NCI-H82 (cell line): ENCODE measurements at regions not wholly inside any gene's neighbourhood (a gene's known extent, or its start where the extent isn't known, plus 50 kb on each side); places are given as distances from the start of the nearest gene placed in this dataset.

Source experiments
- DNase-seq: peaks from one replicate; lab custom pipeline; 2025; lab: John Stamatoyannopoulos, UW

GRCh38 chr6:133631421-133631820, 257.5 kb upstream of the TCF21 start:
- no peak for DNase-seq

GRCh38 chr6:133632206-133632605, 256.7 kb upstream of the TCF21 start:
- no peak for DNase-seq

GRCh38 chr6:133632906-133633305, 256.0 kb upstream of the TCF21 start:
- peak; percentile 12 for DNase-seq

- DNase-seq: no peak
Observed at GRCh38 chr6:133634474-133634873, 254.4 kb upstream of the TCF21 start.

- DNase-seq: no peak
Observed at GRCh38 chr6:133635447-133635846, 253.5 kb upstream of the TCF21 start.

GRCh38 chr6:133637436-133637835, 251.5 kb upstream of the TCF21 start:
- DNase-seq: no peak

- no peak for DNase-seq
Observed at GRCh38 chr6:133637874-133638273, 251.0 kb upstream of the TCF21 start.

- DNase-seq: no peak
Observed at GRCh38 chr6:133641104-133641503, 247.8 kb upstream of the TCF21 start.

- no peak for DNase-seq
Observed at GRCh38 chr6:133644548-133644891, 244.4 kb upstream of the TCF21 start.

GRCh38 chr6:133644892-133645619, 243.9 kb upstream of the TCF21 start:
- no peak for DNase-seq

- DNase-seq: no peak
Observed at GRCh38 chr6:133645966-133646740, 242.8 kb upstream of the TCF21 start.

- no peak for DNase-seq
Observed at GRCh38 chr6:133648581-133648980, 240.3 kb upstream of the TCF21 start.

GRCh38 chr6:133671376-133671775, 217.5 kb upstream of the TCF21 start:
- DNase-seq: peak; percentile 41

- no peak for DNase-seq
Observed at GRCh38 chr6:133673056-133673455, 215.9 kb upstream of the TCF21 start.

- DNase-seq: no peak
Observed at GRCh38 chr6:133674661-133675060, 214.3 kb upstream of the TCF21 start.

GRCh38 chr6:133680994-133681393, 207.9 kb upstream of the TCF21 start:
- DNase-seq: no peak

- DNase-seq: no peak
Observed at GRCh38 chr6:133681891-133682290, 207.0 kb upstream of the TCF21 start.

- no peak for DNase-seq
Observed at GRCh38 chr6:133682506-133683307, 206.2 kb upstream of the TCF21 start.

GRCh38 chr6:133683308-133683580, 205.7 kb upstream of the TCF21 start:
- DNase-seq: peak; percentile 16

- DNase-seq: no peak
Observed at GRCh38 chr6:133683606-133684005, 205.3 kb upstream of the TCF21 start.

- DNase-seq: no peak
Observed at GRCh38 chr6:133688705-133689492, 200.0 kb upstream of the TCF21 start.

- no peak for DNase-seq
Observed at GRCh38 chr6:133689863-133690262, 199.1 kb upstream of the TCF21 start.
